ENCODE measurements at regions not wholly inside any gene's neighbourhood (a gene's known extent, or its start where the extent isn't known, plus 50 kb on each side); places are given as distances from the start of the nearest gene placed in this dataset.

- intact Hi-C loops (cut with DNase I) = no loop called here
- Histone ChIP-seq H3K4me1 (ENCODE audit: insufficient read depth) (peaks cover 3% of the 10 kb centered on the region), H3K27me3 (no peaks in the 10 kb centered on the region), H3K36me3 (no peaks in the 10 kb centered on the region), H3K27ac (no peak overlapping the region), H3K4me3 (no peak overlapping the region), H3K9me3 (no peaks in the 10 kb centered on the region)
- no peak for TF ChIP-seq EP300 (IDR thresholded peaks at IDR 0.05)
- no peak for TF ChIP-seq POLR2A (IDR thresholded peaks at IDR 0.05)
- no peak for TF ChIP-seq CTCF (IDR thresholded peaks at IDR 0.05)
- WGBS, 3 donors = 82 to 92% (median 85%) methylated on average over 5 of the region's 5 CpGs
- no peak for DNase-seq
Observed at GRCh38 chr15:47333734-47334133, 383.6 kb upstream of the SEMA6D start.

DNA sequence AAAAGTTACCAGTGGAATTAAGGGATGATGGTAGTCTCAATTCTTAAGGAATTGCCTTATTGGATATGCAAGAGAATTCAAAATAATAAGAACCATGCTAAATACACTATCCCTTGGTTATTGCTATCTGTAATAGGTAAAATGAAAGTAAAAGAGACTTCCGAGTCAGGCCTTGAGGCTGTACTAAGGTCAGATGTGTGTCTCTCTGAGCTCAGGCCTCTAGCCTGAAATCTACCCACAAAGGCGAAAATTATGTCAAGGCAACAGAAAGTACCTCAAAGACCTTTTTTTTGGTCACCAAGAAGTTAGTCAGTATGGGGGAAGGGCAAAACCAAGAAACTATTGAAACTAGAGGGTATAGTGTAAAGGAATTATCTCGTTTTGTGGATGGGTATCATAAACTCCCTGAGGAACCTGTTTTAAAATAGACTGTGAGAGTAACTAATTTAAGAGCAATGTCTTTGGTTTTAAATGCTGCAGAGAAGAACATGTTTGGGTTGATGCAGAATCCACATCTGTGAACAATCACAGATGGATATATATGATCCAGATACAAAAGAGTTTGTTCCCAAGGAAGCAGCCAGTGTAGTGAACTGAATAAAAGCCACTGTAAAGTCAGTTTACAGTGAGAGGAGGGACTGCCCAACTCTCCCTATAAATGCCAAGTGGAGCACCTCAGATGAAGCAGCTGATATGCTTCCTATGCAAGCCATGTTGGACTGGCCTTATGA, 382.3 kb upstream of the SEMA6D start:
- Histone ChIP-seq H3K9me3 (no peaks in the 10 kb centered on the region), H3K4me1 (ENCODE audit: insufficient read depth) (peaks cover 4% of the 10 kb centered on the region), H3K4me3 (no peak overlapping the region), H3K27ac (no peak overlapping the region), H3K27me3 (no peaks in the 10 kb centered on the region), H3K36me3 (no peaks in the 10 kb centered on the region)
- intact Hi-C loops (cut with DNase I) = no loop called here
- no peak for DNase-seq
- WGBS, 3 donors = 90 to 94% (median 91%) methylated on average over 3 of the region's 3 CpGs
- TF ChIP-seq EP300 (IDR thresholded peaks at IDR 0.05) (no peak), POLR2A (IDR thresholded peaks at IDR 0.05) (no peak), CTCF (IDR thresholded peaks at IDR 0.05) (no peak)

DNA sequence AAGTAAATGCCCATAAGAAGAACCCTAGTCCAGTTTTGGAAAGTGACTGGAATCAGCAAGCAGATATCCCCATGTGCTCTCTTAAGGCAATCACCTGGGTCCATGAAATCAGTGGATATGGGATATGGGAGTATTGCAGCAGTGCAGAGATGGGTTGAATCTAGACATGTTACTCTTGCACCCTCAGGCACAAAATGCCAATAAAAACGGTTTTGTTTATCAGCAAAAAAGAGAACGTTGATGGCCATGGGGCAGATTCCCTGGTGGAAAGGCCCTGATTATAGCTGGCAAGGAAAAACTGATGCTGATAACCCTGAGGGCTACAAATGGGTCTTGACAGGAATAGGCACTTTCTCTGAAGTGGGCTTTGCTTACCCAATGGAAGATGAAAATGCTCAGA, 380.2 kb upstream of the SEMA6D start:
- WGBS, 3 donors = 73 to 89% (median 80%) methylated on average over 2 of the region's 2 CpGs
- intact Hi-C loops (cut with DNase I) = no loop called here
- Histone ChIP-seq H3K4me1 (ENCODE audit: insufficient read depth) (peaks cover 4% of the 10 kb centered on the region), H3K4me3 (no peak overlapping the region), H3K9me3 (no peaks in the 10 kb centered on the region), H3K36me3 (no peaks in the 10 kb centered on the region), H3K27me3 (no peaks in the 10 kb centered on the region), H3K27ac (no peak overlapping the region)
- no peak for DNase-seq
- TF ChIP-seq CTCF (IDR thresholded peaks at IDR 0.05) = no peak
- no peak for TF ChIP-seq EP300 (IDR thresholded peaks at IDR 0.05)

DNA sequence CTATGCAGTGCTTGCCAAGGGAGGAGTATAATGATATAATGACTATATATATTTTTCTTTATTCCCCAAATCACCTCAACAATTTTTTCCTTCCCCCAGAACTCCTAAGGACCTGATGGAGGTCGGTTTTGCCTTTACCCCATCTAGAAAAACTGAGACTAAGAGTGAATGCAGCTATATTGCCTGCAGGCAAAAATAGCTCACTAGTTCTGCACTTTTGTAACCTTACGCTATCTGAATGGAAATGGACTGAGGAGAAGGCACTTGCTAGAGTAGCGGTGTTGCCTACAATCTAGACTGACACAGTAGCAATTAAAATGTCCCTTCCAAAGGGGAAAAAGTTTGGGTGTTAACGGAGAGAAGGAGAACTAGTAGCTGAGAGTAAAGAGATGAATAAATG, 379.5 kb upstream of the SEMA6D start:
- Histone ChIP-seq H3K27ac (no peak overlapping the region), H3K36me3 (no peaks in the 10 kb centered on the region), H3K4me3 (no peak overlapping the region), H3K9me3 (no peaks in the 10 kb centered on the region), H3K27me3 (no peaks in the 10 kb centered on the region), H3K4me1 (ENCODE audit: insufficient read depth) (peaks cover 2% of the 10 kb centered on the region)
- intact Hi-C loops (cut with DNase I) = no loop called here
- WGBS, 3 donors = 89 to 95% (median 93%) methylated on average over 4 of the region's 4 CpGs
- DNase-seq = no peak
- TF ChIP-seq EP300 (IDR thresholded peaks at IDR 0.05) (no peak), CTCF (IDR thresholded peaks at IDR 0.05) (no peak), POLR2A (IDR thresholded peaks at IDR 0.05) (no peak)
